ENCODE measurements at regions not wholly inside any gene's neighbourhood (a gene's known extent, or its start where the extent isn't known, plus 50 kb on each side); places are given as distances from the start of the nearest gene placed in this dataset.

DNA sequence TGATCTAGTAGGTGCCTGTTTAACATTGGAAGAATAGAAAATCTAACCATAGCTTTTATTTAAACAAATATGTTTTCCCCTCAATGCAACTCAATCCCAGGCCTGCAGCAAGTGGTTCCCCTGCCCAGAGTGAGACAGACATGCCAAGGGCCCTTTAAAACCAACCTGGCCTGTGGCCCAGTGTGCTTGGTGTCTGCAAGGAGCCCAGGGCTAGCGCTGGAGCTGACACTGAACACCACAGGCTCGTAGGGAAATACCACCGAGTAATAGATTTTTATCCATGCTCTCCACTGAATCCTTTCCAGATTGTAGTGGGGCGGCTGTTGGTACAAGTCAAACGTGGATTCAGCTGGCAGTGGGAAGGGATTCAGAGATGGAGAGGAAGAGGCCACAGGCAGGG, 95.6 kb upstream of the NRXN3 start:
- DNase-seq (ENCODE audit: low read depth) = no peak

DNA sequence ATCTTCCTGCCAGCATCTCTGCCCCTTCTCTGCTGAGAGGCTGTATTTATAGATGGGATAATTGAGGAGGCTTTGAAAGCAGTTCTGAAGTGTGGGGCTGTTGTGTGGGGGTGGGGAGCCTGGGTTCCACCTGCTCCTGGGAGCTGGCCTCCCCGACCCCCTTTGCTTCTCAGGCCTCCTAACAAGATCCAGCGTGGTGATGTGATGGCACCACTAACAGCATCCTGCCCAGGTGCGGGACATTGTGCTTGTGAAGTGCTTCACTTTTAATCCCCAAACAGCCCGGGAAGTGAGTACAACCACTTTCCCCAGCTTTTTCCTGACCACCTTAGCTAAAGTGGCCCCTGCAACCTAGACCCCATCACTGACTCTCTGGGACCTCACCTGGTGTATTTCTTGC, 95.1 kb upstream of the NRXN3 start:
- no peak for DNase-seq (ENCODE audit: low read depth)

DNA sequence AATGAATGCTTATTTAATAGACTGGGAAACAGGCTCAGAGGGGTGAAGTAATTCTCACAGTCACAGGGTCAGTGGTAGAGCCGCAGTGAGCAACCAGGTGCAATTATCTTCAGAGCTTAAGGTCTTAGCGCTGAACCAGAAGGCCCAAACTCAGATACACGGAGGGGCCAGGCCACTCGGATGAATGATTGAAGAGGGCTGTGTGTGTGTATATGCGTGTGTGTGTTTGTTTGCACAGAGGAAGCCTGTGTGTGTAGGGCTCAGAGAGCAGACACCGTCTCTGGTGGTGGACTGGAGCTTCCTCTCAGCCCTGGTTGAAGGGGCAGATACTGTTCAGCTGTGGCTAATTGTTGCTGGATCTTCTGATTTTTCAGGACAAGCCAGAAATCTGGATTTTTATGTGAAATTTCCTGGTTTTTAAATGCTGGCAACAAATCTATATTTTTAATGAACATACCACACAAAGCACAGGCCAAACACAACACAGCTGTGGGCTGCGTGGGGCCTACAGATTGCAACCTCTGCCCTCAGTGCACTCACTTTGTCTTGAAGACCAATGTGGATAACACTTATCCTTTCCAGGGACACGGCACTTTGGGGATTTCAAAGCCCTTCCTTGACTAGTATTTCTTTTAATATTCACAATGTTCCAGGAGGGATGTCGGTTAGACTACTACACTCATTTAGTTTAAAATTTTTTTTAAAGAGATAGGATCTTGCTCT, 94.5 kb upstream of the NRXN3 start:
- no peak for DNase-seq (ENCODE audit: low read depth)

DNA sequence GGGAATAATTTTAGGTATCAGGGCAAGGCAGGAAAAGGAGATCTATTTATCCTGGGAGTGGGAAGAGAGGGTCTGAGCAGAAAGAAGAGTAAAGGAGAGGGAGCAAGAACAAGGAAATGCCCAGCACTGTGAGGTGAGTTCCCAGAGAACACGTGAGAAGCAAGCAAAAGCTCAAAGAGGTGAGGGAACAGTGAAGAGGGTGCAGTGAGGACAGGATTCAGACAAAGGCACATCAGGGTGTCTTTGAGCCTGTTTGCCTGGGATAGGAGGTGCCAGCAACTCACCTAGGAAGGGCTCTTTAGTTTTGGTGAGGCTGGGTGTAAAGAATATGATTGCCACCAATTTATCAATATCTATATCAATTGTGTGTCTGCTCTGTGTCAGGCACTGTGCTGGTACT, 88.9 kb upstream of the NRXN3 start:
- no peak for DNase-seq (ENCODE audit: low read depth)

DNA sequence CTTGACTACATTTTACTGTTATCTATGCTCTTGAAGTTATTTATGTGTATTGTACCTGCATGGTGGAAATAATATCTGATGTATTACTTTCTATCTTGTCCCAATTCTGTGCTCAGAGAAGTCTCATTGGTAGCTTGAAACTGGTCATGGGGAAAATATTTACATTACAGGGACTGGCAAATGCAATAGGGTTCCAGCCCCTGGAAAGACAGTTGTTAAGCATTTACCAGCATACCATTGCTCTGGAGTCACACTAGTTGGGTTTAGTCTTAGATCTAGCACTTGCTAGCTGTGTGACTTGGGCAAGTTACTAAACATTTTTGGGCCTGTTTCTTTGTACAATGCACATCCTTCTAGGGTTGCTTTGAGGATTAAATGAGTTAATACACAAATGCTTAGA, 86.3 kb upstream of the NRXN3 start:
- no peak for DNase-seq (ENCODE audit: low read depth)

DNA sequence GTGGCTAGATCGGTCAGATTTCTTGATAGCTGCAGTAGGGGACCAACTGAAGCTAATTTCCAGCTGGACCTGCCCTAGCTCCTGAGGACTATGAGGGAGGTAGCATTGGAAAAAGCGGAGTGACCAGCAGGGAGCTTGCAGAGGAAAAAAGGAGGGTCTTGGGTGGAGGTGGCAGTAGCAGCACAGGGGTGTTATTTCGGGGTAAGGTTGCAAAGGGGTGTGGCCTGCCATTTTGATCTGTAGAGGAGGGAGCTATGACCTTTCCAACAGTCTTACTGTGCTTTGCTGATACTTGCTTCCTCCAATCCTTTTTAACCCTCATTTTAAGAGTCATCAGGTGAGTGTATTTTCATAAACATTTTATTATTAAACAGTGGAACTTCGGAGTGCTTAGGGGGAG, 83.8 kb upstream of the NRXN3 start:
- no peak for DNase-seq (ENCODE audit: low read depth)

DNA sequence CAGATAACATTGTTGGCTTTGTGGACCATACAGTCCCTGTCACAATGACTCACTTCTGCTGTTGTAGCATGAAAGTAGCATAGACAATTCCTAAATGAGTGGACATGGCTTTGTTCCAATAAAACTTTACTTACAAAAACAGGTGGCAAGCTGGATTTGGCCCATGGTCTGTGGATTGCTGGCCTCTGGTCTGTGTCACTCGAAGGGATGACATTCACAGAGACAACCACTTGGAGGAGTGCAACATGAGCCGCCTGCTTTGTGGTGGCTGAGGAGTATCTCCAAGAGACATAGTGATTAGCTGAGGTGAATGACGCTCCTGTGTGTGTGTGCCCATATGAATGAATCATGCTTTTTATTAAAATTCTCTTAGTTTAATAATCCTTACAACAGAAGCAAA, 81.3 kb upstream of the NRXN3 start:
- no peak for DNase-seq (ENCODE audit: low read depth)

DNA sequence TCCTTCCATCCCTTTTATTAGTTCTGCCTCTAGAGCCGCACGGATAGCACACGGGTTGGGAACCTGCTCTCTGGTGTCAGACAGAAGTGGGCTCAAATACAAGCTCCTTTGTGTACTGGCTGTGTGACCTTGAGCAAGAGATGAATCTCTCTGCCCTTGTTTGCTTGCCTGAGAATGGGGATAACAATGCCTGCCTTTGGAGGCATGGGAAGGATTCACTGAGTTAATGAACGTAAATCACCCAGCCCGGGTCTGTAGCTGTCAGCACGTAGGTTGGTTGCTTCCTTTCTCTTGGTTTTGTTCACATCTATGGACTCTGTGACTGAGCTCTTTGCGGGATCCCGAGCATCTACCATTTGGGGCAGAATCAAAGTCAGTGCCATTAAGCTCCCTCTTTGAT, 79.3 kb upstream of the NRXN3 start:
- no peak for DNase-seq (ENCODE audit: low read depth)

DNA sequence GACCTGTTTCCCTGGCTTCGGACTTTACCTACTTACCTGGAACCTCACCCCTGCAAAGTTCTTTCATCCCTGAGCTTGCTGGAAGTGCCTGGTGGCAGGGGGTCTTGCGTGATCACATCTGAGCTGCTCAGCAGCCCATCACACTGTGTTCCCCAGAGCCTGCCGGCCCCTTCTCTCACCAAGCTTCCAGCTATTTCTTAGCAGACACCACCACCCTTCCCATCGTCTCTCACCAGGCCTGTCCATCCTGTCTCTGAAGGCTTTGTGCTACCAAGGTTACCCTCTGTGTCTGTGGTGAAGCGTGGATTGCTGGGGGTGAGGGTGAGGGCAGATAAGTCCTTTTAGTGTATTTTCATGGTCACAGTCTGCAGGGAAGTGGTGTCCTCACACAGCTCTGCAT, 78.8 kb upstream of the NRXN3 start:
- DNase-seq (ENCODE audit: low read depth) = no peak

DNA sequence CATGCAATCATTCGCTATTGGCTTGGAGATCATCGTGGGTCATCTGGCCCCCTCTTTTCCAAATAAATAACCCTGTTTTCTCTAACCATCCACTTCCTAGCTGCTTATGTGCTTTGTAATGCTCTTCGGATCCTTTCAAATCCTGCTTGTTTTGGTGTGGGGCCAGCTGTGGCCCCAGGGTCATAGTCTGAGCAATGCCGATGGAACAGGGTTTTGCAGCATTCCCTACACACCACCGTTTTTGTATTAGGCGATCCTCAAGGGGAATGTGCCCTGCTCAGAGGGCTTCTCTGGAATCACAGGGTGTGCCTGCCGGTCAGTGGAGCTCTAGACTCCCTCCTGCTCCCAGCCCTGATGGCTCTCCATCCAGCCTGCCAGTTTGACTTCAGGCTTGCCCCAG, 78.1 kb upstream of the NRXN3 start:
- DNase-seq (ENCODE audit: low read depth) = no peak

DNA sequence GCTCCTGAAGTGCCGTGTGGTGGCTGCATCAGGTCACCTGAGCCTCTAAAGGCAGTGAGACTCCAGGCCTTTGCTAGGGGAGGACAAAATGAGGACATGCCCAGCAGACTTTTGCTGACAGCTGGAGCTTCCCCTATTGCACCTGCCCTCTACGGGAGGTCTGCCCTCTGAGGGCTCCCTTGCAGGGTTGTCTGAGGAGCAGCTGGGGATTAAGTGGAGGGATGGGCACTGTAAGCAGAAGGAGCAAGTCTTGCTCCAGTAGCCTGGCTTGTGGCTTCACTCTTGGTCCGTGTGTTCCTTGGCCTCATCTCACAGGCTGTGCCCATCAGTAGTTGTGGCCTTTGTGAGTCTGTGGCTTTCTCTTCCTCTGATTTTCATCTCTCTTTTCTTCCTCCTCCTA, 66.9 kb upstream of the NRXN3 start:
- DNase-seq (ENCODE audit: low read depth) = no peak

DNA sequence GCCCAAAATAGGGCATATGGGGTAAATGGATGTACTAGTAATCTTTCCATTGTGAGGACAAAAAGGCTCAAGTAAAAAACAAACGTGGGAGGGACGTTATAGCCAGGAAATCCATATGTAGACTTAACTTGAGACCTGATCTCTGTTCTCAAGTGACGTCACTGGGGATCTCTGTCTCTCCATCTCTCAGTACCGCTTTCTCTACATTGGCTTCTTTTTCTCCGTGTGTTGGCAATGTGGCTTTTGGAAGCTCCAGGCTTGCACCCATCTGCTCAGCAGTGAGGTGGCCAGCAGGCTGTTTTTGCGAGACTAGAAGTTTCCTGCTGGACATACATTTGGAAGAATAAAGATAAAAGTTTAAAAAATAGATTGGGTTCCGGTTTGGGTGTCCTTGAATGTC, 66.0 kb upstream of the NRXN3 start:
- DNase-seq (ENCODE audit: low read depth) = no peak

DNA sequence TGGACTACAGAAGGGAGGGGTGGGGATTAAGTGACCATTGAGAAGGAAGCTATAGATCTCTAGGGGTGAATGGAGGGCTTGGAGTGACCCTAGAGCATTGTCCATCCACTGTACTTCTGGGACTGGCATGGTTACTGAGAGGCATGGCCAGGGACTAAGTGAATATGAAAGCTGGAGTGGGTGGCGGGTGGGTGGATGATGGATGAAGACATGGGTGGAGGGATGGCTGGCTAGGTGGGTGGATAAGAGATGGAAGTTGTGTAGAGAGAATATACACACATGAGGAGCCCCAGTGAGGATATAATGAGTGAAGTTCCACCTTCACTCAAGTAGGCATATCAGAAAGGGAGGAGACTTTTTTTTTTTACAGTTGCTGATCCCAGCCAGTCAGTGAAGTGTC, 65.5 kb upstream of the NRXN3 start:
- DNase-seq (ENCODE audit: low read depth) = no peak

DNA sequence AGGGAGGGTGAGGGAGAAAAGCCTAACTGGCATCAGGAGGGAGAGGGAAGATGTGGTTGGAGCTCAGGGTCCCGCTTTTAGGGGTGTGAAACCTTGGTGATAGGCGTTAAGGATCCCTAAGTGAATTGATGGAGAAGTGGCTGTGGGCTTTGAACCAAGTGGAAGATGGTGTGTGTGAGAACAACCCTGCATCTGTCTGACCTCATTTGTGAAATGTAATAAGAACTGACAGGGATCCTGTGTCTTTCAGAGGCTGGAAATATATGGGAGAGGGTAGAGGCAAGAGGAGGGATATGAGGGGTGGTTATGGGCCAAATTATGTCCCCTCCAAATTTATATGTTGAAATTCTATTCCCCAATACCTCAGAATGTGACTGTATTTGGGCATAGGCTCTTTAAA, 63.8 kb upstream of the NRXN3 start:
- no peak for DNase-seq (ENCODE audit: low read depth)

DNA sequence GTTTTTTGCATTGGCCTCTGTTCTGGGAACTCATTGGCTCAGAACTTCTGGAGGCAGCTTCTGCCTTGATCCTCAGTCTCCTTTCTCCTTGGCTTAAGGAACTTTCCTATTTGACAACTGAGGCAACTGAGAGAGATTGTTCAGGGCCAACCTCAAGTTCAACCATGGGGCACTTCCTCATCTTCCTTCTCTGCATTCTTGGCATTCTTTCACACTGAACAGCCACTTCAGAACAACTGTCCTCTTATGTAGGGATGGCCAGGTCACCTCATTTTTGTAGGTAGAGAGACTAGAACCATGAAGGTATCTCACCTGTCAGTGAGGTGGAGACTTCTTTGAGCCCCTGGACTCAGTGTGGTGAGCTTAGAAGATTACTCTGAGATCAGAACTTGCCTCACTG, 63.0 kb upstream of the NRXN3 start:
- no peak for DNase-seq (ENCODE audit: low read depth)

DNA sequence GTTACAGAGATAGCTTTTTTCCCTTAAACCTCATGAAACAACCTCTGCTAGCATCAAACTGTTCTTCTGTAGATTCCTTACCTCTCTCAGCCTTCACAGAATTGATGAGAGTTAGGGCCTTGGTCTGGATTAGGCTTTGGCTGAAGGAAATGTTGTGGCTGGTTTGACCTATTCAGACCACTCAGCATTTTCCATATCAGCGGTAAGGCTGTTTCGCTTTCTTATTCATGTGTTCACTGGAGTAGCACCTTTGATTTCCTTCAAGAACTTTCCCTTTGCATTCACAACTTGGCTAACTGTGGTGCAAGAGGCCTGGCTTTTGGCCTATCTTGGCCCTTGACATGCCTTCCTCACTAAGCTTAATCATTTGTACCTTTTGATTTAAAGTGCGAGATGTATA, 50.7 kb upstream of the NRXN3 start:
- no peak for DNase-seq (ENCODE audit: low read depth)

Data from activated T-cell treated with anti-CD3 and anti-CD28 coated beads for 48 hours (primary cell).